IPS-NIHi11 (cell line): ENCODE measurements at regions not wholly inside any gene's neighbourhood (a gene's known extent, or its start where the extent isn't known, plus 50 kb on each side); places are given as distances from the start of the nearest gene placed in this dataset.
A peak's percentile ranks its signal among the peaks of the same experiment; 100 is the strongest.

Experiments used
- DNase-seq: peaks from one replicate; pipeline ENCODE4 v3.0.0; 2012; ENCODE audit warnings: mixed read lengths, low spot score

GRCh38 chr2:5236249-5236648 is 455.9 kb upstream of the SOX11 start:
- DNase-seq: no peak

DNA sequence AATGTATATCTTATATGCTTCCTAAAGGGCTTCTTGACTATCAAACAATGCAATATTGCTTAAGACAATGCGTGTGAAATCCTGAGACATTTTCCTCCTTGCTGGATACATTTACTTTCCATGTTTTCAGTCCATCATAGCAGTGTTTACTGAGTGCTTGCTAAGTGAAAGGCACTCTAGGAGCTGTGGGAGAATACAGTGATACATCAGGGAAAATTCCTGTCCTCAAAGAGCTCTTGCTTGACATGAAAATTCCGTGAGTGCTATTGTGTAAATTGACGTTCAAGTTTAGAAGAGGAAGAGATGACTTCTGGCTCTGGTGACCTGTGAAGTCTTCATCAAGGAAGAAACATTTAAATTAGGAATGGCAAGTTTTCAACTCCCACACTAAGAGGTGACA is 449.4 kb upstream of the SOX11 start:
- DNase-seq: no peak

- peak; percentile 31 for DNase-seq
These were observed 441.7 kb upstream of the SOX11 start for GRCh38 chr2:5250482-5250881.

- DNase-seq: no peak
These were observed 438.9 kb upstream of the SOX11 start for GRCh38 chr2:5253263-5253662.

DNA sequence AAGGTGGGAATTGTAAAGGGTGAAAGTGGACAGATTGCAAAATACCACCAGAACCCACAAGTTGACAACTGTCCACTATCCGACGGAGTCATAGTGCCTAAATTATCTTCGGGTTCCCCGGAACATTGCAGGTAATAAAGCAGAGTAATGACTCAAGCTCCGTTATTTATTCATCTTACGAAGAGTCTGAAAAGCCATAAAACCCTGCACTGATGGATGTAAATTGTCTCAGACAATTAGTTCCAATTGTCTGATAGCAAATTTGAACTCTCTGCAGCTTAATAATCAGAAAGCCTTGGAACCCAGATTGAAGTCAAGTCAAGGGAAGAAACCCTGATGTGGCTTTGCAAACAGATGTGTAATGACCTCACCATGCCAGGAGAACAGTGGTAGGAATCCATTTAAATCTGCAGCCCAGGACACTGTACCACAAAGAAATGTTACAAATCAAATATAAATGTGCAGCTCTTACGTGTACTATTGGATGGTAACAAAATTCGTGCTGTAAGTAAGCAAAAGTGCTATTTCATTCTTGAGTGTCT is 437.3 kb upstream of the SOX11 start:
- no peak for DNase-seq

- DNase-seq: no peak
These were observed 428.9 kb upstream of the SOX11 start for GRCh38 chr2:5263291-5263690.

- no peak for DNase-seq
These were observed 427.8 kb upstream of the SOX11 start for GRCh38 chr2:5264361-5264760.

DNA sequence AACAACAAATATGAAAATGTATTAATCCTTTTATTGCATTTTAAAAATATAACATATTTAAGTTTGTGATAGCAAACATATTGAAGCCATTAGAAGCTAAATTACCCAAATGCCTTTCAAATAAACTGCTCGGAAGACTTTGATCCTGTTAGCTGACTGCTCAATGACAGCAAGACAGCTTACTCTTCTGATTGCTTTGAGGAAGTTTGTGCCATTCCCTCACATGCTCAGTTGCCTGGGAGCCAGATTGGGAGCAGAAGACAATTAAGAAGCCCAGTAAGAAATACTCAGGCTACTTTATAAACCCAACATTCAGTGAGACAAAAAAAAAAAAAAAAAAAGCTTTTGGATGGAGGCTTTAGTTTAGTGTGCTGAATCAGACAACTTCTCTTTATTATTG is 407.1 kb upstream of the SOX11 start:
- no peak for DNase-seq

- DNase-seq: no peak
These were observed 406.1 kb upstream of the SOX11 start for GRCh38 chr2:5285872-5286769.

DNA sequence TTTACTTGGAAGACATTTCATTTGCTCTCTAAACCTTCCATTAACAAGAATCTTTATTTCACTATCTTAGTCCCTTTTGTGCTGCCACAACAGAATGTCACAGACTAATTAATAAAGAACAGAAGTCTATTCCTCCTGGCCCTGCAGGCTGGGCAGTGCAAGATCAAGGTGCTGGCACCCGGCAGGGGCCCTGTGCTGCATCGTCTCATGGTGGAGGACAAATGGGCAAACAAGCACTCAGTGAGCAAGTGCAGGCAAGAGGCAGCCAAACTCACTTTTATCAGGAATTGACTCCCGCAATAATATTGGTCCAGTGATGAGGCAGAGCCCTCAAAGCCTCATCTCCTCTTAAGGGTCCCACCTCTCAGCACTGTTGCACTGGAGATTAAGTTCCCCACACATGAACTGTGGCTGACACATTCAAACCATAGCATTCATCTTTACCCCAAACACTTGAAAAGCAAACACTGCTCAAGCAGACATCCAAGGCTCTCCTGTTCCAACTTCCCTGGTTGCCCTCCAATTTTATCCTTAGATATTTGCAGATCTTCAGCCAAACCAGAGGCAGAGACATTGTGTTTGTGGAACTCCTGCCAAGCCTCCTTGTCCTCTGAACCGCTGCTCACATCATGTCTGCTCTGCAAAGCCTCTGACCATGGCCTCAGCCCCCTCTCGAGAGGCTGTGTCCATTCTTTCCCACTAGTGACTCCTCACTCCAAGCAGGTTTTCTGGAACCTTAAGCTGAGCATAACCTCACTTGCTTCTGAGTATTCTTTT is 404.4 kb upstream of the SOX11 start:
- DNase-seq: no peak

DNA sequence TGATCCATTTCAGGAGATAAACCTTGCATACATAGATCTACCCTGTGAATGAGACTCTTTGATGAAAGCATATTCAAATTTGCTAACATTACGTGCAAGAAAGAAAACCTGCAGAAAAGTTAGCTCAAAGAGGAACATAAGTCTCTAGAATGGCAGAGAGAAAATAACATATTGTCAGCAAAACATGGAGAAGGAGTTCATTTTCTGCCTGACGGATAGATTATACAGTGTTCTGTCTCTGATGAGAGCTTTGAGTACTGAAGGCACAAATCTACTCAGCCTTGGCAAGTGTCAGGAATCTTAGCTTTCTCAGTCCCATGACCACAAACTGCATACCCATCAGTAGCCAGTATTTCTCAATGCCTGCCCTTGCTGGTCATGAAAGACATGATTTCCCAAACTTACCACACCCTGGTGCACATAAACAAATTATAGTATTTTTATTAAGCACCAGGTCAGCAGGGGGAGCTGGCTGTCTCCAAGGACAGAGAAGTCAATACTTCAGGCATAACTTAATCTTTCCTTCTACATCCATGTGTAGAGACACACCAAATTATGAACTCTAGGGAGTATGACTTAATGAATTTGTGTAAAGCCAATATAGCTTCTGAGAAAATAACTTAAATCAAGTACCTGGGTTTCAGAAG is 401.2 kb upstream of the SOX11 start:
- no peak for DNase-seq

DNA sequence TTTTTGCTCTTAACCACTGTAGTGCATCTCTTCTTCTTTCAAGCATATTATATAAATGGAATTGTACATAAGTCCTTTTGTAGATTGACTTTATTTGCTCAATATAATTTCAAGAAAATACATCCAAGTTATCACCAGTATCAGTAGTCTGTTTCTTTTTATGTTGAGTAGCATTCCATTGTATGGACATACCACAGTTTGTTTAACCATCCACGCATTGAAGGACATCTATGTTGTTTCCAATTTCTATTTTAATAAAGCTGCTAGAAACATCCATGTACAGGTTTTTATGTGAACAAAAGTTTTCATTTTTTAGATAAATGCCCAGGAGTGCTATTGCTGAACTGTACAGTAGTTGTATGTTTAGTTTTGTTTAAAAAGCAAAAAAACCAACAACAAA is 387.5 kb upstream of the SOX11 start:
- no peak for DNase-seq

DNA sequence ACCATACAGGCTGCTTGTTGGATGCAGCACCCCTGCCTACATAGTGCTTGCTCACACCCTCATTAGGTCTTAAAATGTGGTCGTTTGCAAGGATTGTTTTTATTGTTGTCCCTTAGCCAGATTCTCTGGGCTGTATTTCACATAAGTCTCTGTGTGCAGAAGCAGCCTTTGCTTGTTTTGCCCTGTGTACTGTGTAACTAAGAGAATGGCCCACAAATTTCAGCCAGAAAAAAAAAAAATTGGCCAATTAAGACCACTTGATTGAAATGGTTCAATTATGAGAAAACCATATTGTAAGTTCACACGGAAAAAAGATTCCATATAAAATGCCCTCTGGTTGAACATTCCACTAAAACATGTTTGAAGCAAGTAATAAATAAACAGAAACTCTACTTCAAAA is 377.1 kb upstream of the SOX11 start:
- no peak for DNase-seq

DNA sequence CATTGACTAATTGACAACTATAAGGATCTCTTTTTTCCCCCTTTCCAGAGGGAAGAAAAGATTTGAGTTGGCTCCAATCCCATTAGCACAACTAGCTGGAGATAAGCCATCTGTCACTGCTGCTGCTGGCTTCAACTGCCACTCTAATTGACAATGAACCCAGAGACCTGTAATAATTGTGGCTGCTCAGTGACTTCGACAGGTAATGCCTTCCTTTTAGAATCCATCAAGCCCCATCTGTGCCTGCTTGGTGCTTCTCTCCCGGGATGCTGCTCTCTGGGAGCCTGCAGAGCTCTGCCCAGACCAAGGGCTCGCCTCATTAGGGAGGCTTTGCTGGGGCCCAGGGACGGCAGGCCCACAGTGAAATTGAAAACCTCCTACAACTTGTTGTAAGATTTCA is 376.7 kb upstream of the SOX11 start:
- DNase-seq: no peak

DNA sequence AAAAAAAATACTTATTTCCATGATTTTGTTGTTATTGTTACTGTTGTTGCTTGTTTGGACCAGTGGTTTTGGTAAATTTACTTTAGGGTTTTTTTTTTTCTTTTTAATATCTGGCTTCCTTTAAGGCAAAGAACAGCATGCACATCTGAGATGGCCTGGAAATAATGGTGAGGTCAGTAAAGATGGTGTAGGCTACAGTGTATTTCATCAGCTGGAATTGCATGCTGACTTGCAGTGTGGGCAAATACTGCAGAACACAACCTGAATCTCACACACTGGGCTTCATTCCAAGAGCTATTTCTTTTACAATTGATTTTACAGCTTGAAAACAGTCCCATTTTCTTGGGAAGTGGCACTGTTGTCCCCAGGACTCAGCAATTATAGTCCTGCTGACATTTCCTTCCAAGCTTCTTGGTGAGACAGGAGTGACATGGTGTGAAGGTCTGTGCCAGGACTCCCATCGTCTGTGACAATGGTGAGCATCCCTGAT is 376.1 kb upstream of the SOX11 start:
- no peak for DNase-seq

DNA sequence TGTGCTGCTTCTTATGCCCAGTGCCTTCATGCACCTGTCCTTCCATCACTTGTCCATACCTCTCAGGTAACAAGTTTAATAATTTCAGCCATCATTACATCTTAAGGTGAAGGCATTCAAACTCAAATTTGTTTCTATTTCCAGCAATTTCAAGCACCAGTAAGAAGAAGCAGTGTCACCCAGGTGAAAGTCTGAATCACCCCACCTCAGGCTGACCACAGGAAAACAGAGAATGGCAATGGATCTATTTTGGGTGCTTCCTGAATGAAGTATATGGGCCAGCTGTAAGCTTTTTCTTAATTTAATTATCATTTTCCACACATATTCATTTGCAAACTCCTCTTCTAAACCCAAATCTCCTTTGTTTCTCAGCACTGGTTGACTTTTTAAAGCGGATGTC is 372.7 kb upstream of the SOX11 start:
- DNase-seq: no peak

DNA sequence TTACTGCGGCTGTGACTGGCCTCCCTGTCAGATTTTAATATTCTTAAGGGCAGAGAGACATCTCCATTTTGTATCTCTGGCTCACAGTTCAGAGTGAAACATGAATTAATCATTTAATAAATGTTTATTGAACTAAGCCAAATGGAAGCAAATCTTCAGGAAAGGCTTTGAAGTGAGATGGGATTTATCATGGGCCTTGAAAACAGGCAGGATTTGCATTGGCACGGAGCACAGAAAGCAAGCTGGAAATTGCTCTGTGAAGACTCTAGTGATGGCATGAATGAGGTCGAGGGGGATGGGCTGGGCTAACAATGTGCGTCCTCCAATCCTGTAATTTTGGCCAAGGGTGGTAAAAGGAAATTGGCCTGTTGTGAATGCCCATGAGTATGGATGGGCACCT is 369.8 kb upstream of the SOX11 start:
- DNase-seq: no peak

- DNase-seq: no peak
These were observed 366.7 kb upstream of the SOX11 start for GRCh38 chr2:5325523-5325922.

DNA sequence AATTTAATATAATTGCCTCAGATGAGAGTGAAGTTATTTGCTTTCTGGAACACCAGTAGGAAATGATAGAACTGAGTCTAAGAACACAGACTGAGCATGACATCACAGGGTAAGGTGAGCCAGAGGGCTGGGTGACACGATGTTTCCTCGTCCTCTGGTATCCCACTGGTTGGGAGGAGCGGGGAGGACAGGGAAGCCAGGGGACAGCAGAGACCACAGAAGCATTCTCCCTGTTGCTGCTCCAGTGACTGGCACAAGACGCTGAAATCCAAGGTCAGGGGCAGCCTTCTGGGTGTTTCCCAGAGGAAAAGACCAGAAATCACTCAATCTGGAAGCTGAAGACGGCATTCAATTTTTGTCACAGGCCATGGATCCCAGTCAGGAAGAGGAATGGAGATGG is 363.4 kb upstream of the SOX11 start:
- DNase-seq: no peak

- DNase-seq: no peak
These were observed 362.4 kb upstream of the SOX11 start for GRCh38 chr2:5329763-5330162.

- no peak for DNase-seq
These were observed 361.2 kb upstream of the SOX11 start for GRCh38 chr2:5330961-5331360.

DNA sequence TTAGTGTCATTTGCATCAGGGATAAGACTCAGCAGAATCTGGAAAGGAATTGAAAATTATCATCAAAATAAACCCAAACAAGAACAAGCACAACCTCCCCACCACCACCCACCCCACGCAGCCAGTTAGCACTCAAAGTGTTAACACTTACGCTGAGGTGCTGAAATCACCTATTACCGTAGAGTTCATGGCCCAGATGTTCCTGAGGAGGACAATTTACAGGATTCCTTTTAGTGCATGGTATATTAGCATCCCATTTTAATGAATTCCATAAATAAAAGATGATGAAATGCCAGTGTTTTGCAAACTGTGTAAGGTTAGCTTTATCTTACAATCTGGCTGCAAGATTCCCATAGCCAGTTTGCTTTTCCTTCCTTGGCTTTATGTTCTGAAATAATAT is 359.3 kb upstream of the SOX11 start:
- no peak for DNase-seq

DNA sequence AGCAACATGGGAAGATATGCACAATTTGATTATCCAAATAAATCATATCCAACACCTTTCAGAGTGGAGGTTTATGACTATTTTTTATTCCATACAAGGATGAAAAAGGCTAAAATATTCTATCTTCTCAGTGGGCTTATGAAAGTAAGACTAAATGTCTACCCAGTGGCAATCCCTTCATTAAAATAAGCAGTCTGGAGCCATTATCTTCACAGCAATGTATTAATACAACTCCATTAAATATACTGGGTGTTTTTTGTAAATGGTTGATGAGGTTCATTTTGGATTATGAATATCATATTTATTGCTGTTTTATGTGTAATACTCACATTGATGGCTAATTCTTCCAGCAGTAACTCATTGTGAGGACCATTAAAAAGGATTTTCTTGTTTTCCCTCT is 352.7 kb upstream of the SOX11 start:
- DNase-seq: no peak
